H9 (cell line): ENCODE measurements at regions not wholly inside any gene's neighbourhood (a gene's known extent, or its start where the extent isn't known, plus 50 kb on each side); places are given as distances from the start of the nearest gene placed in this dataset.

ENCODE experiments used
- DNase-seq: peaks from one replicate; pipeline ENCODE4 v3.0.0-alpha.2; 2017
- H2AFZ ChIP-seq: one replicate; pipeline ENCODE4 v1.6.1; 2013; ENCODE audit warnings: mild to moderate bottlenecking, low read length, control low read depth, moderate library complexity
- H2AK5ac ChIP-seq: 2 replicates; pipeline ENCODE4 v1.6.1; 2013; ENCODE audit warnings: low read length, control low read depth, mixed read lengths; ENCODE audit not compliant: insufficient read length
- H2BK120ac ChIP-seq: one replicate; pipeline ENCODE4 v1.6.1; 2013; ENCODE audit warnings: low read depth, mild to moderate bottlenecking, low read length, control low read depth, inconsistent platforms; ENCODE audit not compliant: poor library complexity, severe bottlenecking
- H2BK12ac ChIP-seq: 2 replicates; pipeline ENCODE4 v1.6.1; 2013; ENCODE audit warnings: low read length, control low read depth, mixed read lengths, low read depth; ENCODE audit not compliant: insufficient read length
- H2BK15ac ChIP-seq: 2 replicates; pipeline ENCODE4 v1.6.1; 2013; ENCODE audit warnings: low read depth, low read length, control low read depth
- H2BK20ac ChIP-seq: one replicate; pipeline ENCODE4 v1.6.1; 2013; ENCODE audit warnings: low read depth, mild to moderate bottlenecking, low read length, control low read depth, inconsistent platforms; ENCODE audit not compliant: poor library complexity, severe bottlenecking
- H2BK5ac ChIP-seq: 2 replicates; pipeline ENCODE4 v1.6.1; 2013; ENCODE audit warnings: low read length, control low read depth, mixed read lengths; ENCODE audit not compliant: insufficient read length
- H3K14ac ChIP-seq: 2 replicates; pipeline ENCODE4 v1.6.1; 2013; ENCODE audit warnings: low read length, control low read depth; ENCODE audit not compliant: insufficient read depth
- H3K18ac ChIP-seq: 2 replicates; pipeline ENCODE4 v1.6.1; 2013; ENCODE audit warnings: low read depth, mild to moderate bottlenecking, mixed read lengths, low read length, control low read depth; ENCODE audit not compliant: insufficient read length
- H3K23ac ChIP-seq: 2 replicates; pipeline ENCODE4 v1.6.1; 2013; ENCODE audit warnings: low read length, control low read depth, mixed read lengths, low read depth; ENCODE audit not compliant: insufficient read length
- H3K23me2 ChIP-seq: 2 replicates; pipeline ENCODE4 v1.6.1; 2013; ENCODE audit warnings: low read depth, mild to moderate bottlenecking, mixed read lengths, low read length, control low read depth; ENCODE audit not compliant: insufficient read length, poor library complexity, severe bottlenecking
- H3K27ac ChIP-seq: 2 replicates; pipeline ENCODE4 v1.5.1; 2013; ENCODE audit warnings: low read length, control low read depth, mixed read lengths, low read depth; ENCODE audit not compliant: insufficient read length
- H3K27me3 ChIP-seq: 2 replicates; pipeline ENCODE4 v1.6.1; 2013; ENCODE audit warnings: low read length, control low read depth, inconsistent platforms; ENCODE audit not compliant: insufficient read depth
- H3K4ac ChIP-seq: 2 replicates; pipeline ENCODE4 v1.6.1; 2013; ENCODE audit warnings: low read depth, mild to moderate bottlenecking, control low read depth, inconsistent platforms, low read length, moderate library complexity
- H3K4me1 ChIP-seq: 2 replicates; pipeline ENCODE4 v1.6.1; 2013; ENCODE audit warnings: low read length, control low read depth, inconsistent platforms; ENCODE audit not compliant: insufficient read depth
- H3K4me2 ChIP-seq: 2 replicates; pipeline ENCODE4 v1.6.1; 2013; ENCODE audit warnings: low read length, control low read depth, mixed read lengths; ENCODE audit not compliant: insufficient read length, insufficient read depth
- H3K56ac ChIP-seq: 2 replicates; pipeline ENCODE4 v1.6.1; 2013; ENCODE audit warnings: low read depth, mild to moderate bottlenecking, mixed read lengths, low read length, control low read depth; ENCODE audit not compliant: insufficient read length
- H3K79me1 ChIP-seq: 2 replicates; pipeline ENCODE4 v1.6.1; 2013; ENCODE audit warnings: low read depth, mild to moderate bottlenecking, moderate library complexity, low read length, control low read depth, inconsistent platforms; ENCODE audit not compliant: insufficient read depth, poor library complexity, severe bottlenecking
- H3K79me2 ChIP-seq: 2 replicates; pipeline ENCODE4 v1.6.1; 2013; ENCODE audit warnings: low read length, control low read depth, inconsistent platforms; ENCODE audit not compliant: insufficient read depth
- H3K9ac ChIP-seq: 2 replicates; pipeline ENCODE4 v1.6.1; 2013; ENCODE audit warnings: low read length, control low read depth, mixed read lengths; ENCODE audit not compliant: insufficient read length; ENCODE audit errors: extremely low read depth
- H3K9me3 ChIP-seq: one replicate; pipeline ENCODE4 v1.6.1; 2013; ENCODE audit warnings: low read depth, low read length, inconsistent platforms; ENCODE audit not compliant: control insufficient read depth
- H3T11ph ChIP-seq: one replicate; pipeline ENCODE4 v1.6.1; 2013; ENCODE audit warnings: mild to moderate bottlenecking, low read length, control low read depth, inconsistent platforms
- H4K20me1 ChIP-seq: one replicate; pipeline ENCODE4 v1.6.1; 2013; ENCODE audit not compliant: control insufficient read depth, insufficient read length, insufficient read depth
- H4K5ac ChIP-seq: 2 replicates; pipeline ENCODE4 v1.6.1; 2013; ENCODE audit warnings: low read depth, mild to moderate bottlenecking, mixed read lengths, low read length, control low read depth; ENCODE audit not compliant: insufficient read length
- H4K8ac ChIP-seq: replicated peaks from 2 replicates; pipeline ENCODE4 v1.6.1; 2013; ENCODE audit warnings: low read length, control low read depth, mixed read lengths, low read depth; ENCODE audit not compliant: insufficient read length
- H4K91ac ChIP-seq: 2 replicates; pipeline ENCODE4 v1.6.1; 2013; ENCODE audit warnings: low read depth, mild to moderate bottlenecking, moderate library complexity, mixed read lengths, low read length, control low read depth; ENCODE audit not compliant: insufficient read length
- H3K27ac Mint-ChIP-seq, 3 experiments: 2 replicates in 2 of 3; 3 replicates in 1 of 3; pipeline ENCODE4 v1.8.0; 2020 to 2021; ENCODE audit warnings: mixed read lengths in 3 of 3, mild to moderate bottlenecking in 1 of 3, moderate library complexity in 1 of 3
- H3K27me3 Mint-ChIP-seq: 2 replicates; pipeline ENCODE4 v1.8.0; 2021; ENCODE audit warnings: low read depth, mild to moderate bottlenecking, moderate library complexity, mixed read lengths
- H3K36me3 Mint-ChIP-seq, 3 experiments: 2 replicates in 2 of 3; 3 replicates in 1 of 3; pipeline ENCODE4 v1.8.0; 2020 to 2021; ENCODE audit warnings: low read depth in 3 of 3, mixed read lengths in 3 of 3; ENCODE audit not compliant: insufficient read depth in 1 of 3
- H3K4me1 Mint-ChIP-seq, 2 experiments: 2 replicates each; pipeline ENCODE4 v1.8.0; 2020; ENCODE audit warnings: mixed read lengths in 2 of 2
- H3K4me3 Mint-ChIP-seq, 2 experiments: 2 replicates in 1 of 2; 3 replicates in 1 of 2; pipeline ENCODE4 v1.8.0; 2020 to 2021; ENCODE audit warnings: mild to moderate bottlenecking in 2 of 2, mixed read lengths in 2 of 2, moderate library complexity in 1 of 2
- H3K9me3 Mint-ChIP-seq, 2 experiments: 2 replicates in 1 of 2; 3 replicates in 1 of 2; pipeline ENCODE4 v1.8.0; 2020; ENCODE audit warnings: mild to moderate bottlenecking in 2 of 2, mixed read lengths in 2 of 2, moderate library complexity in 1 of 2
- CTCF ChIP-seq: fragments of 200-600 bp; sonication (generic); conservative IDR thresholded peaks from 3 replicates; pipeline ENCODE4 v1.8.0; 2021; ENCODE audit warnings: antibody characterized with exemption, mild to moderate bottlenecking
- WGBS: extraction: QIAGEN DNeasy Blood & Tissue Kit; methylation state at CpG from one replicate; pipeline ENCODE4 v1.1.7; 2013; ENCODE audit warnings: missing lambda C conversion rate, low lambda C conversion rate, mixed read lengths; ENCODE audit not compliant: insufficient read length; ENCODE audit errors: extremely low coverage; 5-methylcytosine and 5-hydroxymethylcytosine counted together

GRCh38 chr16:59114790-59115189 is 380.7 kb upstream of the GOT2 start:
- Mint-ChIP-seq H3K27ac (no peak overlapping the region), H3K9me3 (no peaks in the 10 kb centered on the region; a peak in 1 of 5 replicates), H3K4me1 (peaks cover 15 to 19% of the 10 kb centered on the region in 2 experiments), H3K4me3 (no peak overlapping the region), H3K27me3 (no peaks in the 10 kb centered on the region), H3K36me3 (peaks cover 0 to 2% (median 0%) of the 10 kb centered on the region in 3 experiments; a peak in 2 of 7 replicates)
- H2BK20ac ChIP-seq: no peak overlapping the region
- no peaks in the 10 kb centered on the region for H3K23me2 ChIP-seq
- WGBS: no CpG with 5 or more reads among the region's 1 CpG
- H2AK5ac ChIP-seq: no peak overlapping the region
- H3K9me3 ChIP-seq: no peaks in the 10 kb centered on the region
- no peak overlapping the region for H3K18ac ChIP-seq
- no peak overlapping the region for H3K4ac ChIP-seq
- H2BK12ac ChIP-seq: no peak overlapping the region
- H3K27ac ChIP-seq: no peak overlapping the region
- H3K4me1 ChIP-seq: peaks cover 2% of the 10 kb centered on the region; the same call in 1 of the 2 replicates
- no peaks in the 10 kb centered on the region for H3K79me1 ChIP-seq
- no peak overlapping the region for H2BK5ac ChIP-seq
- no peak overlapping the region for H4K8ac ChIP-seq
- H3K4me2 ChIP-seq: no peak overlapping the region
- no peak overlapping the region for H2BK15ac ChIP-seq
- H3T11ph ChIP-seq: no peak overlapping the region
- no peak overlapping the region for H3K9ac ChIP-seq
- DNase-seq: no peak
- H4K20me1 ChIP-seq: no peaks in the 10 kb centered on the region
- H2AFZ ChIP-seq: no peak overlapping the region
- H3K79me2 ChIP-seq: no peaks in the 10 kb centered on the region
- H4K91ac ChIP-seq: no peak overlapping the region
- no peak overlapping the region for H3K23ac ChIP-seq
- H3K27me3 ChIP-seq: no peaks in the 10 kb centered on the region
- no peak overlapping the region for H4K5ac ChIP-seq
- no peak overlapping the region for H2BK120ac ChIP-seq
- no peak for TF ChIP-seq CTCF
- H3K14ac ChIP-seq: no peak overlapping the region
- no peak overlapping the region for H3K56ac ChIP-seq
